ENCODE measurements at regions not wholly inside any gene's neighbourhood (a gene's known extent, or its start where the extent isn't known, plus 50 kb on each side); places are given as distances from the start of the nearest gene placed in this dataset.
"Not testable (repeated sequence)": the region's sequence is repeated elsewhere in the genome, so short reads cannot be mapped to it uniquely, and the experiment has no call there.

DNA sequence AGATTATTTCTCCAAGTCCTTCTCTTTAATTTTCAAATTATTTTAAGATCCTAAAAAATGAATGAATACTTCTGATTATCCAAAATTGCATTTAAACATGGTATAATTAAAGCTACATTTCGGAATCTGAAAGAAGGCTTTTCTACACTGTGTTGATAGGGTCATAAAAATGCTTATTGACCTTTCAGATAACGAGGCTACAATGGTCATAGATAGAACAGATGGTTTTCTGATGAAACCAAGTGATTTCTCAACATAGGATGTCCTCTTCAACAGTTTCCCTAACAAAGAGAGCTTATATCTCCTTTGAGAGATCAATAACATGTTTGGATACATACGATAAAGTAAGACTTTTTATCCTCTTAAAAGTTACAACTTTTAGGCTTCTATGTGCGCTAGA lies 201.1 kb downstream of the PTH2R start:
- DNase-seq (ENCODE audit: low read depth in 4 of 4, low spot score in 3 of 4) = no peak

- no peak for DNase-seq (ENCODE audit: low read depth in 4 of 4, low spot score in 3 of 4)
Observed at GRCh38 chr2:208608122-208608835, 201.7 kb downstream of the PTH2R start.

DNA sequence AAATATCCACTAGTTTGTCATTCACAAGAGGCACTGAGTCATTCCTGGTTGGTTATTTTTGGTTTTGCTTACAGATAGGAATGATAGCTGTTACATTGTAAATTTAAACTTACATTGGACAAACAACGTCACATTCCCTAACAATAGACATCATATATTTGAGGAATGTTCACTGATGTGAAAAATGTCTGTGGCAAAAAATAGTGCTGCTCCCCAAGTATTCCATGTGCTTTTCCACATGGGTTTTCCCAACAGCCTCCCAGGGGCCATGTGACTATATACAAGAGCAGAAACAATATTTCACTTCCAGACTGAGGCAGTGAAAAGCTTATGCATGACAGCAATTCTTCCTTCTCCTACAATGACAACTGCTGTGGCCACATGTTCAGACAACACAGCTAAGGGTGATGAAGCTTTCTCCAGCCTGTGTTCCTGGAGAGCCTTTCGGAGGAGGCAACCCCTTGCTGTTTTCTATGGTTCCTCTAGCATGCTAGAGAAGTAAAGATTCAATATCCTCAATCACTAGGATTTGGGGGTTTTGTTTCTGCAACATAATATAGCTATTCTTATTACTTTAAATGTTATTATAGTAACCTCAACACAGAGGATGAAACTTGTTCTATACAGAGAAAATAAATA lies 202.7 kb downstream of the PTH2R start:
- no peak for DNase-seq (ENCODE audit: low read depth in 4 of 4, low spot score in 3 of 4)

DNA sequence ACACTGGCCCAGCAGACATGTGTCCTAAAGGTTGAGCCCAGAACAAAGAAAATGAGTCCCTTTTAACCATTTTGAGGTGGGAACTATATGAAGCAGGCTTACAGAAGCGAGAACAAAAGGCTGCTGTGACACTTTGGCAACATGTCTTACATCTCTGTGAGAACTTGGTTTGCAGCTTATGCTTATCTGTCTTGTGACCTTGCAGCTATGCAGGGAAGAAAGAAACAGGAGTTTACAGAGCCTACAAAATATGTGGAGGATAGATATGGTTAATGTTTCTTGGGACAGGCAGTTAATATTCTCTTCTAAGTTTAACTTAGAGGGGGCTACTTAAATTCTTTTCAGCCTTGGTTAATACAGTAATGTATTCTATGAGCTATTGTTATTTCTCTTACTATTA lies 209.1 kb downstream of the PTH2R start:
- DNase-seq (ENCODE audit: low read depth in 4 of 4, low spot score in 3 of 4) = not testable (repeated sequence)

GRCh38 chr2:208618220-208618619 lies 211.6 kb downstream of the PTH2R start:
- no peak for DNase-seq (ENCODE audit: low read depth in 4 of 4, low spot score in 3 of 4)

DNA sequence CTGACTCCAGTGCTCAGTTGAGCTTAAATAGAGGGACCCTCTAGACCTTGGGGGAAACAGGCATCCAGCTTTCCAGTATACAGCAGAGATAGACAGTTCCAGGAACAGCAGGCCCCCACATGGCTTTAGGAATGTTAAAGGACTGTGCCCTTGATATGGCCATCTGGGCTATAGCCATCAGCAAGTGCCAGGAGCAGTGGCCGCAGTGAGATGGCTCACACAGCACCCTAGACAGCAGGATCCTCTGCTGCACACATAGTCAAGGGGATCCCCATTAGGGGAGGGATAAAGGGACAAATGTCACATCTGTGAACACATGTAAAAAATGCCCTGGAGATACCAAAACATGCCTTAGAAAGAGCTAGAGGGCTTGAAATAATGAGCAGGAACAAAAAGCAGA lies 213.4 kb downstream of the PTH2R start:
- no peak for DNase-seq (ENCODE audit: low read depth in 4 of 4, low spot score in 3 of 4)

DNA sequence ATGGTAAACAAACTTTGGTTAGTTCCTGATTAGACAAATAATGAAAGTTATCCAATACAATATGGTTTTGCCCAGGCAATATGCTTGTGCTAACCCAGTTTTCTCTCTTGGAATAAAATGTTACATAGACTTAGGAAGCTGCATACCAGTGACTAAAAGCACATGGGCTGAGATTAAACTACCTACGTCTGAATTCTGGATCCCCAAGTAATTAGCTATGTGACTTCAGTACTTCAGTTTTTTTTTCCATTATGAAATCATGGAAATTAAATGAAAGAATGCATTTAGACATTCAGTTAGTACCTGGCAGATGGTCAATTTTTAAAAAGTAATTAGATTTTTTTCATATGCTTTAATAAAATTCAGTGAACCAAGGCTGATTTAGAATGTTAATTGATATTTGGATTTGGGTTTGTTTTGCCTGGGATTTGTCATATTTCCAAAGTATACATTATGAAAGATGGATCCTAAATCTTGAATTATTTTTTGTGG lies 213.9 kb downstream of the PTH2R start:
- no peak for DNase-seq (ENCODE audit: low read depth in 4 of 4, low spot score in 3 of 4)

GRCh38 chr2:208627110-208627884 lies 220.7 kb downstream of the PTH2R start:
- DNase-seq (ENCODE audit: low read depth in 4 of 4, low spot score in 3 of 4) = no peak

GRCh38 chr2:208627916-208628315 lies 221.3 kb downstream of the PTH2R start:
- no peak for DNase-seq (ENCODE audit: low read depth in 4 of 4, low spot score in 3 of 4)

GRCh38 chr2:208638059-208638458 lies 231.5 kb downstream of the PTH2R start:
- DNase-seq (ENCODE audit: low read depth in 4 of 4, low spot score in 3 of 4) = no peak

- no peak for DNase-seq (ENCODE audit: low read depth in 4 of 4, low spot score in 3 of 4)
Observed at GRCh38 chr2:208642125-208642779, 235.7 kb downstream of the PTH2R start.

DNA sequence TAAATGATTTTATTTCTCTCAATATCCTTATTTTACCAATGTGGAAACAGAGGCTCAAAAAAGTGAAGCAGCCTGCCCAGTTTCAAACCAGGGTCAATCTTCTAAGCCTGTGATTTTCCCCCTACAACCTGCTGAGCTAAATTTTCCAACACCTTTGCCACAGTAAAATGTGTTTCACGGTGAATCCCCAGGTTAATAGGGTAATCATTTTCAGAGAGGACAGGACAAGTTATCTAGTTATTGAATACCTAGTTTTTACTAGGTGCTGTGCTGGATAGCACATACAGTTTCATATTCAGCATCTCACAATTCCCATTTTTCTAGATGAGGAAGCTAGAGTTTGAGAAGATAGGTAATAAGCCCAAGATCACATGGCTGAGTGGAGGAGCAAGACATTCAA lies 236.6 kb downstream of the PTH2R start:
- DNase-seq (ENCODE audit: low read depth in 4 of 4, low spot score in 3 of 4) = peak in 1 of 4 donors; percentile 4

DNA sequence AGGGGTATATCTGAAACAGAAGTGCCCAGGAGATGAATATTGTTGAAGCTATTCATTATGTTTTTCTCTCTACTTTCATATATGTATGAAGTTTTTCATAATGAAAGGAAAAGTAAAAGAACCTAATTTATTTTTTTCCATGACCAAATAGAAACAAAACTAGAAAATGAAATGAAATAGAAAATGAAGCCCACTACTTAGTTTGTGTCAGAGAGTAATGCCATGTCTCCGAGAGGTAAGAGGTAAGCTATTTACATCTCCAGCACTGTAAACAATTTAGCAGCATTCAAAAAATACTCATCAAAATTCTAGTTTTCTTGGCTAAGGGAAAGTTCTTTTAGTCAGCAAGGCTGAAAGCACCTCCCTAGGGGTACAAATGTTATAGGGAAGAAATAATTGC lies 238.6 kb downstream of the PTH2R start:
- DNase-seq (ENCODE audit: low read depth in 4 of 4, low spot score in 3 of 4) = no peak

GRCh38 chr2:208648368-208648767 lies 241.8 kb downstream of the PTH2R start:
- DNase-seq (ENCODE audit: low read depth in 4 of 4, low spot score in 3 of 4) = peak in 1 of 4 donors; percentile 5

GRCh38 chr2:208653383-208653782 lies 246.8 kb downstream of the PTH2R start:
- DNase-seq (ENCODE audit: low read depth in 4 of 4, low spot score in 3 of 4) = no peak

DNA sequence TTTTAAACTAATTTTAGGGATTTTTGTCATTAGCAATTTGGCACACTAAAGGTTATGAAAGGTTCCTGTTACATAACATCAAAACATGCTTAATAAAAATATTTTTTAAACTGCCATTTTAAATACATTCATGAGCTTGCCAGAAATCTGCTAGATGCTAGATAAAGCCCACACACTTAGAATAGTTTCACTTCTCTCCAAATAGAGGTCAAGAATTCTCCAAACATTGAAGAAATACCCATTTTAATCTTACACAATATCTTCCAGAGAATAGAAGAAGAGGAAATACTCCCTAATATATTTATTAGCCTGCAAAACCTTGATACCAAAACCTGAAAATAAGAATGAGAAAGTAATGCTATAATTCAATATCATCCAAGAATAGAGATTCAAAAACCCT lies 247.5 kb downstream of the PTH2R start:
- no peak for DNase-seq (ENCODE audit: low read depth in 4 of 4, low spot score in 3 of 4)

DNA sequence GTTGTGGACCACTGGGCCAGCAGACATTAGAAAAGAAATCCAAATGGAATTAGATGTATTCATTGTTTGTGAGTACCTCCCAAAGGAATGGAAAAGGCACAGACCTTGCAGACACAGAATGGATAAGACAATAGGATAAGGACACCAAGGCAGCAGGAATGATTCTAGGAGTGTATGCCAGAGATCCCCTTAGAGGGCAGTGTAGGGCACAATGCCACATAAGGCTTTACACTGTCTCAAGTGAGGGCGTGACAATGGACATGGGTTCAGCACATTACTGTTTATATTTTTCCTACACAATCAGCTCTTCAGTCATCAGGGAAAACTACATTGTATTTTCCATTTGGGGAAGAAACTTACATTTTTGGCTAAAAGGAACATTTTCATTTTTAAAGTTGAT lies 250.9 kb downstream of the PTH2R start:
- no peak for DNase-seq (ENCODE audit: low read depth in 4 of 4, low spot score in 3 of 4)

GRCh38 chr2:208669394-208669793 lies 262.8 kb downstream of the PTH2R start:
- no peak for DNase-seq (ENCODE audit: low read depth in 4 of 4, low spot score in 3 of 4)

- no peak for DNase-seq (ENCODE audit: low read depth in 4 of 4, low spot score in 3 of 4)
Observed at GRCh38 chr2:208671284-208671683, 264.7 kb downstream of the PTH2R start.

- no peak for DNase-seq (ENCODE audit: low read depth in 4 of 4, low spot score in 3 of 4)
Observed at GRCh38 chr2:208671886-208672680, 265.5 kb downstream of the PTH2R start.

Measured in right renal pelvis (tissue), 4 donors.